IPS-15b (cell line): ENCODE measurements at regions not wholly inside any gene's neighbourhood (a gene's known extent, or its start where the extent isn't known, plus 50 kb on each side); places are given as distances from the start of the nearest gene placed in this dataset.

ENCODE experiments used
- H3K27me3 ChIP-seq: one replicate; pipeline ENCODE4 v1.6.1; 2013; ENCODE audit warnings: low read length; ENCODE audit not compliant: control insufficient read depth, insufficient read depth
- H3K36me3 ChIP-seq: one replicate; pipeline ENCODE4 v1.6.1; 2013; ENCODE audit warnings: low read length; ENCODE audit not compliant: control insufficient read depth, insufficient read depth
- H3K4me1 ChIP-seq: one replicate; pipeline ENCODE4 v1.6.1; 2013; ENCODE audit warnings: mild to moderate bottlenecking, low read length; ENCODE audit not compliant: control insufficient read depth, insufficient read depth
- H3K4me3 ChIP-seq: one replicate; pipeline ENCODE4 v1.5.1; 2013; ENCODE audit warnings: low read depth, low read length
- H3K9ac ChIP-seq: one replicate; pipeline ENCODE4 v1.6.1; 2013; ENCODE audit warnings: low read depth, mild to moderate bottlenecking, low read length
- H3K9me3 ChIP-seq: one replicate; pipeline ENCODE4 v1.6.1; 2013; ENCODE audit warnings: mild to moderate bottlenecking, low read length; ENCODE audit not compliant: control insufficient read depth, insufficient read depth

DNA sequence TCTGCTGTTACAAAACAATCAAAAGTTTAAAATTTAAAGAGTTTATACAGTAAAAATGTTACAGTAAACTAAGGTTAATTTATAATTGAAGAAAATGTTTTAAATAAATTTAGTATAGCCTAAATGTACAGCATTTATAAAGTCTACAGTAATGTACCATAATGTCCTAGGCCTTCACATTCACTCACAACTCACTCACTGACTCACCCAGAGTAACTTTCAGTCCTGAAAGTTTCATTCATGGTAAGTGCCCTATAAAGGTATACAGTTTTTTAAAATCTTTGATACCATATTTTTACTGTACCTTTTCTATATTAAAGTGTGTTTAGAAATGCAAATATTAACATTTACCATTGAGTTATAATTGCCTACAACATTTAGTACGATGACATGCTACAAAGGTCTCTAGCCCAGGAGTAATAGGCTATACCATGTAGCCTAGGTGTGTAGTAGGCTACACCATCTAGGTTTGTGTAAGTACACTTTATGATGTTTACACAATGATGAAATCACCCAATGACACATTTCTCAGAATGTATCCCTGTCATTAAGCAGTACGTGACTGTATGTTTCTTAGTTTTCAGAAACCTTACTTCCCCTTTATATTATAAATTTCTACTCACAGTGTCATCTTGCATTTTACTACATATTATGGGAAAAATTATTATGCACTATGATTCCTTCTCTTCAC, 320.8 kb downstream of the ADAM29 start:
- Histone ChIP-seq H3K36me3 (no peaks in the 10 kb centered on the region), H3K4me3 (no peak overlapping the region)

DNA sequence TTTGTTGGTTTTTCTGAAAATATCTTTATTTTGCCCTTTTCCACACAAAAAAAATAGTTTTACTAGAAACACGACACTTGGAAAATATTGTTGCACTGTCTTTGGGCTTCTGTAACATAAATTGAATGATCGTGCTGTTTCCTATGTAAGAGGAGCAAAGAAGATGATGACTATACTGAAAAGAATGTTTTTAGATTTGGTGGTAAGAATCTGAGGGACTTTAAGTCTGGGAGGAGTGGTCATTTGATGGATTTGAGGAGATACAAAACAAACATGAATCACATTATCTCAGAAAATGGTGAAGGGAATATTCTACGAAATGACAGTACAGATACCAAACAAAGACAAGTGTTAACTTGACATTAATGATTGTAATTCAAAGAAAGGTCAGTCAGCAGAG, 328.8 kb downstream of the ADAM29 start:
- H3K27me3 ChIP-seq = no peaks in the 10 kb centered on the region
- H3K9me3 ChIP-seq = no peaks in the 10 kb centered on the region
- no peaks in the 10 kb centered on the region for H3K36me3 ChIP-seq
- no peak overlapping the region for H3K4me3 ChIP-seq
- H3K9ac ChIP-seq = no peak overlapping the region
- no peaks in the 10 kb centered on the region for H3K4me1 ChIP-seq

More for the DNA sequence above, 320.8 kb downstream of the ADAM29 start:
- Histone ChIP-seq H3K9me3 (no peaks in the 10 kb centered on the region), H3K9ac (no peak overlapping the region), H3K4me1 (no peaks in the 10 kb centered on the region), H3K27me3 (no peaks in the 10 kb centered on the region)

DNA sequence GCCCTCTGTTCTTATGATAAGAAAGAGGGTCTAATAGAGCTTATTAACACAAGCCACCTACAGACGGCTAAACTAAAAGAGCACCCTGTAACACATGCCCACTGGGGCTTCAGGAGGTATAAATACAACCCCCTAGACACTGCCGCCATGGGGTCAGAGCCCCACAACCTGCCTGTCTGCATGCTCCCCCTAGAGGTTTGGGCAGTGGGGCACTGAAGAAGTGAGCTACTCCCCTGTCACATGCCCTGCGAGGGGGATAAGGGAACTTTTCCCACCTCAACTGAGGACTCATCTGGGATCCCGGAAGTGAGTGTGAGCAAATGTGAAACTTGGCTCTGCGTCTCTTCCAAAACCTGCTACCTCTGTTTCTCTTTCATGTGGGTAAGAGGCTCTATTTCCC, 334.5 kb downstream of the ADAM29 start:
- H3K9ac ChIP-seq = no peak overlapping the region
- H3K9me3 ChIP-seq = no peaks in the 10 kb centered on the region
- H3K36me3 ChIP-seq = no peaks in the 10 kb centered on the region
- H3K4me1 ChIP-seq = no peaks in the 10 kb centered on the region
- no peak overlapping the region for H3K4me3 ChIP-seq
- H3K27me3 ChIP-seq = no peaks in the 10 kb centered on the region

GRCh38 chr4:175253184-175253902, 335.2 kb downstream of the ADAM29 start:
- Histone ChIP-seq H3K9me3 (no peaks in the 10 kb centered on the region), H3K36me3 (no peaks in the 10 kb centered on the region), H3K27me3 (no peaks in the 10 kb centered on the region), H3K4me1 (no peaks in the 10 kb centered on the region), H3K9ac (no peak overlapping the region), H3K4me3 (no peak overlapping the region)

- peaks cover 9% of the 10 kb centered on the region for H3K4me1 ChIP-seq
- no peaks in the 10 kb centered on the region for H3K27me3 ChIP-seq
- no peaks in the 10 kb centered on the region for H3K9me3 ChIP-seq
- no peak overlapping the region for H3K4me3 ChIP-seq
- H3K36me3 ChIP-seq = no peaks in the 10 kb centered on the region
- no peak overlapping the region for H3K9ac ChIP-seq
Measured at GRCh38 chr4:175263537-175263936, 345.4 kb downstream of the ADAM29 start.

DNA sequence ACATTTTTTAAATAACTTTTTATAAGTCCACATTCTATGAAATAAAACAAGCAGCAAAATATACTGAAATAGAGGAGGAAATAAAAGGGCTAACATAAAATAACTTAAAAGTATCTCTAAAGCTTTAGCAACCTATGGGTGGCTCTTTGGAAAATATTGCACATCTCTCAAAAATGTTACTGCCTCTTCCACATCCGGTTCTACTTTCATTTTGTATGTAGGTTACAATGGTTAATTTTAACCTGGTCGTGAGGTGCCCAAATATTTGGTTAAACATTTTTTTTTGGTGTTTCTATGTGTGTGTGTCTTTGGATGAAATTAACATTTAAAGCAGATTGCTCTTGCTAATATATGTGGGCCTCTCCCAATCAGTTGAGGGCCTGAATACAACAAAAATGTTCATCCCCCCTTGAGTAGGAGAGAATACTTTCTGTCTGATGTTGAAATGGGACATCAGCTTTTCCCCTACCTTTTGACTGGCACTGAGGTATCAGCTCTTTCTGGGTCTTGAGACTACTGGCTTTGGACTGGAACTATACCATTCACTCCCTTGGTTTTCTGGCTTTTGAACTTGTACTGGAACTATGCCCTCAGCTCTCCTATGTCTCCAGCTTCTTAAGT, 353.0 kb downstream of the ADAM29 start:
- Histone ChIP-seq H3K4me3 (no peak overlapping the region), H3K36me3 (no peaks in the 10 kb centered on the region), H3K9me3 (no peaks in the 10 kb centered on the region), H3K27me3 (no peaks in the 10 kb centered on the region), H3K4me1 (no peaks in the 10 kb centered on the region), H3K9ac (no peak overlapping the region)

DNA sequence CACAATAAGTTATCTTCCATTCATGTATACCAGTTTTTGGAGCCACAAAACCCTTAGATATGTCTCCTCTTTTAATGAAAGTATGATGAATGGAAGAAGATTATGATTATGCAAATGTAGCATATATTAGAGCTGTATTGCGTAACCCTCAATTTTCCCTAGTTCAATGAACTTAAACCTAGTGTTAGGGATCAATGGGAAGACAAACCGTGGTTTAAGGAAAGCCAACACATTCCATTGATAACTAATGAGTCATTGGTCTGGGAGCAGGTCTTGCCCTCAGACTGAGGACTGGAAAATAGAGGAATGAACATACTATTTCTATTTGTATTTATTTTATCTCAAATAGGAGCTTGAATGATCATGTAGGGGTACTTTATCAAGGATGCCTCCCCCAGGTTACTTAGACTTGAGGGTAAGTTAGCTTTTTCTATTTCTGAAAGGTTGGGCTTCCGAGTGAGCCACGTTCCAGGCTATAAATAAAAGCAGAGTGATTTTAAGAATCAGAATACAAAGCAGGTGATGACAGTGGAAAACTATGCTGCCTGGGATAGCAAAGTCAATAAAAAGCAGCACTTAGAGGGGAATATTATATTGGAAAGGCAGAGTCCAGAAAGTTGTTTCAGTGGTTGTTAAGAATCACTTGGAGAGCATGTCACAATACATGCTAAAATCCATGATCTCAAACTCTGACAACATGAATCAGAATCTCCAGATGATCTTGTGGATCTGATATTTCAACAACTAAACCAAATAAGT, 356.0 kb downstream of the ADAM29 start:
- Histone ChIP-seq H3K4me3 (no peak overlapping the region), H3K27me3 (no peaks in the 10 kb centered on the region), H3K4me1 (no peaks in the 10 kb centered on the region), H3K36me3 (no peaks in the 10 kb centered on the region), H3K9ac (no peak overlapping the region), H3K9me3 (no peaks in the 10 kb centered on the region)

DNA sequence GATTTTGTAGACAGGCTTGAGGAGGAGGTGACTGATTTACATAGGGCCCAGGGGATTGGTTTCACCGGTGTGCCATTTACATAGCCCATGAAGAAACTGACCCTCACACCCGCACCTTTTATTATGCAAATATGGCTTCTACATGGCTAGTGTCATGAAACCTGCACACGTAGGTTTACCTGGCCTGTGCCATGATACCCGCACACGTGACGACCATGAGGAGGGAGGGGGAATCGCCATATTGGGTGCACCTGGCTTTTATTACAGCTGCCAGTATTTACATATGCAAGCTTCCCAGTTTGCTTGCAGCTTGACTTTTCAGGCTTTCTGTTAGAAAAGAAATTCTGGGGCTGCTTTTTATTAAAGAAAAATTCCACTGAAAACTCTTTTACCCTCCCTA, 359.7 kb downstream of the ADAM29 start:
- H3K4me1 ChIP-seq = no peaks in the 10 kb centered on the region
- no peak overlapping the region for H3K4me3 ChIP-seq
- peak overlapping the region; percentile 63 for H3K9ac ChIP-seq
- H3K27me3 ChIP-seq = no peaks in the 10 kb centered on the region
- H3K9me3 ChIP-seq = no peaks in the 10 kb centered on the region
- H3K36me3 ChIP-seq = no peaks in the 10 kb centered on the region

- Histone ChIP-seq H3K9me3 (no peaks in the 10 kb centered on the region), H3K4me1 (no peaks in the 10 kb centered on the region), H3K27me3 (no peaks in the 10 kb centered on the region), H3K9ac (no peak overlapping the region), H3K36me3 (no peaks in the 10 kb centered on the region), H3K4me3 (no peak overlapping the region)
Measured at GRCh38 chr4:175280153-175280552, 362.0 kb downstream of the ADAM29 start.

- Histone ChIP-seq H3K9ac (no peak overlapping the region), H3K9me3 (no peaks in the 10 kb centered on the region)
Measured at GRCh38 chr4:175281894-175282293, 363.7 kb downstream of the ADAM29 start.

GRCh38 chr4:175282407-175282806, 364.2 kb downstream of the ADAM29 start:
- Histone ChIP-seq H3K4me3 (no peak overlapping the region), H3K9me3 (no peaks in the 10 kb centered on the region), H3K27me3 (no peaks in the 10 kb centered on the region), H3K36me3 (no peaks in the 10 kb centered on the region), H3K4me1 (no peaks in the 10 kb centered on the region), H3K9ac (no peak overlapping the region)

More at GRCh38 chr4:175281894-175282293, 363.7 kb downstream of the ADAM29 start:
- H3K4me1 ChIP-seq = no peaks in the 10 kb centered on the region
- H3K4me3 ChIP-seq = no peak overlapping the region
- no peaks in the 10 kb centered on the region for H3K36me3 ChIP-seq
- no peaks in the 10 kb centered on the region for H3K27me3 ChIP-seq
